PC-3 (cell line): ENCODE measurements at regions not wholly inside any gene's neighbourhood (a gene's known extent, or its start where the extent isn't known, plus 50 kb on each side); places are given as distances from the start of the nearest gene placed in this dataset.
"Not testable (repeated sequence)": the region's sequence is repeated elsewhere in the genome, so short reads cannot be mapped to it uniquely, and the experiment has no call there.

Experiments used
- CTCF ChIP-seq: fragments of 300-600 bp; sonication (generic); conservative IDR thresholded peaks from 2 replicates; pipeline ENCODE4 v1.5.1; 2017; ENCODE audit warnings: antibody characterized with exemption, low read depth, mild to moderate bottlenecking, low read length
- EZH2phosphoT487 ChIP-seq: fragments of 300-600 bp; sonication (generic); IDR thresholded peaks from 2 replicates; pipeline ENCODE4 v1.6.1; 2018; ENCODE audit warnings: mild to moderate bottlenecking, antibody characterized with exemption, low read length, borderline replicate concordance

GRCh38 chr12:9304540-9304939 lies 96.3 kb upstream of the PZP start:
- TF ChIP-seq CTCF, EZH2phosphoT487: not testable (repeated sequence)
